Right lobe of liver (tissue), 4 donors: ENCODE measurements at regions not wholly inside any gene's neighbourhood (a gene's known extent, or its start where the extent isn't known, plus 50 kb on each side); places are given as distances from the start of the nearest gene placed in this dataset.

Source experiments
- POLR2A ChIP-seq: fragments of 450-650 bp; IDR thresholded peaks from one replicate; pipeline ENCODE4 v1.6.1; 2017; ENCODE audit warnings: antibody characterized with exemption, mild to moderate bottlenecking
- TF ChIP-seq, protein P1 (sequence below), 4 donors: fragments of 200-600 bp in 3 of 4; fragments of 450-650 bp in 1 of 4; IDR thresholded peaks; one replicate each; pipeline versions ENCODE4 v1.5.1 to v1.8.0; 2016 to 2022; ENCODE audit warnings: antibody characterized with exemption in 4 of 4, mild to moderate bottlenecking in 2 of 4
- donor health status: DM: no; HTN: no; CAD: no.
- donor health status: DM: no; HTN: no; CAD: no.
- donor health status: DM: no; HTN: yes; CAD: no.

DNA sequence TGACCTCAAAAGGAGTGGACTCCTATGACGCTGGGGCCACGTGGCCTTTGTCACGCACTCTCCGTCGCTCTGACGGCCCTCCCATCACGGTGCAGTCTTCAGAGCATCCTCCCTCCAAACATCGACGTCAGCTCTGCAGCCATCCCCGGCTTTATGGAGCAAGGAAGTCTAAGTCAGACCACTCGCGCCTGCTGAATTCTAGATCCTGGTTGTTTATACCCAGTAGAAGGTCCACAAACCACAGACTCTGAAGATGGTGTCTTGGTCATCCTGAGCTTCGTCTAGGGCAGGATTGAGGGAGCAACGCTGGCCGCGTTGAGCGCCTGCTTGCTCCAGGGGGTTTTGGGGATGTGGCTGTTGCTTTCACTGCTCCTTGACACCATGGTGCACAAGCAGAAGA lies 228.0 kb upstream of the SALL3 start:
- TF ChIP-seq, protein P1, sequence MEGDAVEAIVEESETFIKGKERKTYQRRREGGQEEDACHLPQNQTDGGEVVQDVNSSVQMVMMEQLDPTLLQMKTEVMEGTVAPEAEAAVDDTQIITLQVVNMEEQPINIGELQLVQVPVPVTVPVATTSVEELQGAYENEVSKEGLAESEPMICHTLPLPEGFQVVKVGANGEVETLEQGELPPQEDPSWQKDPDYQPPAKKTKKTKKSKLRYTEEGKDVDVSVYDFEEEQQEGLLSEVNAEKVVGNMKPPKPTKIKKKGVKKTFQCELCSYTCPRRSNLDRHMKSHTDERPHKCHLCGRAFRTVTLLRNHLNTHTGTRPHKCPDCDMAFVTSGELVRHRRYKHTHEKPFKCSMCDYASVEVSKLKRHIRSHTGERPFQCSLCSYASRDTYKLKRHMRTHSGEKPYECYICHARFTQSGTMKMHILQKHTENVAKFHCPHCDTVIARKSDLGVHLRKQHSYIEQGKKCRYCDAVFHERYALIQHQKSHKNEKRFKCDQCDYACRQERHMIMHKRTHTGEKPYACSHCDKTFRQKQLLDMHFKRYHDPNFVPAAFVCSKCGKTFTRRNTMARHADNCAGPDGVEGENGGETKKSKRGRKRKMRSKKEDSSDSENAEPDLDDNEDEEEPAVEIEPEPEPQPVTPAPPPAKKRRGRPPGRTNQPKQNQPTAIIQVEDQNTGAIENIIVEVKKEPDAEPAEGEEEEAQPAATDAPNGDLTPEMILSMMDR (IDR thresholded peaks at IDR 0.05): no peak
- TF ChIP-seq POLR2A: no peak
